ENCODE measurements at regions not wholly inside any gene's neighbourhood (a gene's known extent, or its start where the extent isn't known, plus 50 kb on each side); places are given as distances from the start of the nearest gene placed in this dataset.

DNA sequence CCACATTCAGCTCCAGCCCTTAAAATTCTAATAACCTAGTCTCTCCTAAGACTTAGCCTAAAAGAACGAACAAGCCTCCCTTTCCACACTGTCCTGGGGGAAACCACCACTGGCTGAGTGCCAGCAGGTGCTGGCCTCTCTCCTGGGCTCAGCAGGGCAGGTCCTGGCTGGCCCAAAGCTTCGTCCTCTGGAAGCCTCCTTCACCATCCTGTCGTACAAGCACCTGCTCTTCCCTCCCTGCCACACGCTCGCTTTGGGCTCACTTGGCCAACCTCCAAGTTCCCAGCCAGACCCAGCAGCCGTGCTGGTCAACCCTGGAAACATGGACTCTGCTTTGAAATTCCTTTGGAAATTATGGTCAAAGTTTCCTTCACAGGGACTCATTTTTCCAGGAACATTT, 58.2 kb upstream of the SLC25A33 start:
- TF ChIP-seq POLR2A (IDR thresholded peaks at IDR 0.05), result no peak
- TF ChIP-seq, protein P1, sequence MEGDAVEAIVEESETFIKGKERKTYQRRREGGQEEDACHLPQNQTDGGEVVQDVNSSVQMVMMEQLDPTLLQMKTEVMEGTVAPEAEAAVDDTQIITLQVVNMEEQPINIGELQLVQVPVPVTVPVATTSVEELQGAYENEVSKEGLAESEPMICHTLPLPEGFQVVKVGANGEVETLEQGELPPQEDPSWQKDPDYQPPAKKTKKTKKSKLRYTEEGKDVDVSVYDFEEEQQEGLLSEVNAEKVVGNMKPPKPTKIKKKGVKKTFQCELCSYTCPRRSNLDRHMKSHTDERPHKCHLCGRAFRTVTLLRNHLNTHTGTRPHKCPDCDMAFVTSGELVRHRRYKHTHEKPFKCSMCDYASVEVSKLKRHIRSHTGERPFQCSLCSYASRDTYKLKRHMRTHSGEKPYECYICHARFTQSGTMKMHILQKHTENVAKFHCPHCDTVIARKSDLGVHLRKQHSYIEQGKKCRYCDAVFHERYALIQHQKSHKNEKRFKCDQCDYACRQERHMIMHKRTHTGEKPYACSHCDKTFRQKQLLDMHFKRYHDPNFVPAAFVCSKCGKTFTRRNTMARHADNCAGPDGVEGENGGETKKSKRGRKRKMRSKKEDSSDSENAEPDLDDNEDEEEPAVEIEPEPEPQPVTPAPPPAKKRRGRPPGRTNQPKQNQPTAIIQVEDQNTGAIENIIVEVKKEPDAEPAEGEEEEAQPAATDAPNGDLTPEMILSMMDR (IDR thresholded peaks at IDR 0.05), result no peak

Data from adrenal gland (tissue), 5 donors.